Activated CD4-positive, alpha-beta memory T cell treated with anti-CD3 and anti-CD28 coated beads for 36 hours (primary cell): ENCODE measurements at regions not wholly inside any gene's neighbourhood (a gene's known extent, or its start where the extent isn't known, plus 50 kb on each side); places are given as distances from the start of the nearest gene placed in this dataset.

ENCODE experiments used
- CTCF ChIA-PET: fragments of 350-600 bp; sonication (Branson Sonifier 250); formaldehyde crosslinking; loops from one replicate; lab custom pipeline; 2021; ENCODE audit warnings: antibody characterized with exemption, inconsistent platforms; lab: Charles Lee
- POLR2A ChIA-PET: fragments of 350-600 bp; sonication (Branson Sonifier 250); formaldehyde crosslinking; loops from one replicate; lab custom pipeline; 2021; ENCODE audit warnings: antibody characterized with exemption; lab: Charles Lee
- DNase-seq: peaks from one replicate; pipeline ENCODE4 v3.0.0-alpha.2; 2020
- H3K27ac Mint-ChIP-seq: one replicate; pipeline ENCODE4 v1.8.0; 2021; ENCODE audit warnings: mixed read lengths
- H3K27me3 Mint-ChIP-seq: one replicate; pipeline ENCODE4 v1.8.0; 2021; ENCODE audit warnings: mixed read lengths
- H3K36me3 Mint-ChIP-seq: one replicate; pipeline ENCODE4 v1.8.0; 2021; ENCODE audit warnings: mixed read lengths
- H3K4me1 Mint-ChIP-seq: one replicate; pipeline ENCODE4 v1.8.0; 2021; ENCODE audit warnings: low read depth, mixed read lengths
- H3K4me3 Mint-ChIP-seq: one replicate; pipeline ENCODE4 v1.8.0; 2021; ENCODE audit warnings: mild to moderate bottlenecking, mixed read lengths
- H3K9me3 Mint-ChIP-seq: one replicate; pipeline ENCODE4 v1.8.0; 2021; ENCODE audit warnings: mixed read lengths
- intact Hi-C: fragments of 100-400 bp; cut with micrococcal nuclease; formaldehyde crosslinking; loops from one replicate; pipeline ENCODE4 v1.15.1; 2023

- Mint-ChIP-seq H3K4me3 (no peak overlapping the region), H3K4me1 (peaks cover 4% of the 10 kb centered on the region), H3K27me3 (peaks cover 10% of the 10 kb centered on the region), H3K27ac (no peak overlapping the region), H3K36me3 (no peaks in the 10 kb centered on the region), H3K9me3 (no peaks in the 10 kb centered on the region)
- intact Hi-C loops = no loop called here
- ChIA-PET CTCF (no interaction called here), POLR2A (no interaction called here)
- no peak for DNase-seq
Measured at GRCh38 chr7:25351761-25352160, 123.5 kb upstream of the NPVF start.

GRCh38 chr7:25353196-25353595 is 124.9 kb upstream of the NPVF start:
- ChIA-PET POLR2A (no interaction called here), CTCF (no interaction called here)
- no peak overlapping the region for H3K4me3 Mint-ChIP-seq
- intact Hi-C loops = no loop called here
- H3K36me3 Mint-ChIP-seq = no peaks in the 10 kb centered on the region
- H3K27me3 Mint-ChIP-seq = peaks cover 6% of the 10 kb centered on the region
- no peak overlapping the region for H3K27ac Mint-ChIP-seq
- no peak for DNase-seq
- no peaks in the 10 kb centered on the region for H3K9me3 Mint-ChIP-seq
- peaks cover 4% of the 10 kb centered on the region for H3K4me1 Mint-ChIP-seq

- Mint-ChIP-seq H3K27me3 (peaks cover 6% of the 10 kb centered on the region), H3K27ac (no peak overlapping the region), H3K36me3 (no peaks in the 10 kb centered on the region), H3K4me3 (no peak overlapping the region), H3K4me1 (peaks cover 4% of the 10 kb centered on the region), H3K9me3 (no peaks in the 10 kb centered on the region)
- POLR2A ChIA-PET = no interaction called here
- intact Hi-C loops = no loop called here
- DNase-seq = no peak
- CTCF ChIA-PET = no interaction called here
Measured at GRCh38 chr7:25353732-25354131, 125.4 kb upstream of the NPVF start.

GRCh38 chr7:25356534-25357151 is 128.4 kb upstream of the NPVF start:
- CTCF ChIA-PET = no interaction called here
- Mint-ChIP-seq H3K27me3 (peaks cover 7% of the 10 kb centered on the region), H3K9me3 (no peaks in the 10 kb centered on the region), H3K4me3 (no peak overlapping the region), H3K4me1 (peaks cover 4% of the 10 kb centered on the region), H3K36me3 (no peaks in the 10 kb centered on the region), H3K27ac (no peak overlapping the region)
- no peak for DNase-seq
- intact Hi-C loops = no loop called here
- POLR2A ChIA-PET = no interaction called here

GRCh38 chr7:25358926-25359325 is 130.6 kb upstream of the NPVF start:
- ChIA-PET POLR2A (no interaction called here), CTCF (no interaction called here)
- Mint-ChIP-seq H3K27ac (no peak overlapping the region), H3K36me3 (no peaks in the 10 kb centered on the region), H3K4me1 (peaks cover 4% of the 10 kb centered on the region), H3K4me3 (no peak overlapping the region), H3K27me3 (peaks cover 9% of the 10 kb centered on the region), H3K9me3 (no peaks in the 10 kb centered on the region)
- intact Hi-C loops = no loop called here
- DNase-seq = no peak

GRCh38 chr7:25359471-25360059 is 131.3 kb upstream of the NPVF start:
- DNase-seq = no peak
- Mint-ChIP-seq H3K4me3 (no peak overlapping the region), H3K27ac (no peak overlapping the region), H3K9me3 (no peaks in the 10 kb centered on the region), H3K36me3 (no peaks in the 10 kb centered on the region), H3K27me3 (peaks cover 9% of the 10 kb centered on the region), H3K4me1 (peaks cover under 1% of the 10 kb centered on the region)
- CTCF ChIA-PET = no interaction called here
- intact Hi-C loops = no loop called here
- POLR2A ChIA-PET = no interaction called here

GRCh38 chr7:25360451-25360850 is 132.2 kb upstream of the NPVF start:
- intact Hi-C loops = no loop called here
- Mint-ChIP-seq H3K36me3 (no peaks in the 10 kb centered on the region), H3K9me3 (no peaks in the 10 kb centered on the region), H3K4me1 (no peaks in the 10 kb centered on the region), H3K27ac (no peak overlapping the region), H3K27me3 (peaks cover 9% of the 10 kb centered on the region), H3K4me3 (no peak overlapping the region)
- CTCF ChIA-PET = no interaction called here
- DNase-seq = no peak
- POLR2A ChIA-PET = no interaction called here

GRCh38 chr7:25361387-25361786 is 133.1 kb upstream of the NPVF start:
- Mint-ChIP-seq H3K4me1 (no peaks in the 10 kb centered on the region), H3K27me3 (peaks cover 13% of the 10 kb centered on the region), H3K4me3 (no peak overlapping the region), H3K27ac (no peak overlapping the region), H3K36me3 (no peaks in the 10 kb centered on the region), H3K9me3 (no peaks in the 10 kb centered on the region)
- intact Hi-C loops = no loop called here
- CTCF ChIA-PET = no interaction called here
- POLR2A ChIA-PET = no interaction called here
- no peak for DNase-seq

- DNase-seq = no peak
- Mint-ChIP-seq H3K36me3 (no peaks in the 10 kb centered on the region), H3K4me1 (no peaks in the 10 kb centered on the region), H3K27ac (no peak overlapping the region), H3K27me3 (peaks cover 13% of the 10 kb centered on the region), H3K9me3 (no peaks in the 10 kb centered on the region), H3K4me3 (no peak overlapping the region)
- ChIA-PET CTCF (no interaction called here), POLR2A (no interaction called here)
- intact Hi-C loops = no loop called here
Measured at GRCh38 chr7:25361863-25362262, 133.6 kb upstream of the NPVF start.

- no peak overlapping the region for H3K4me3 Mint-ChIP-seq
- intact Hi-C loops = no loop called here
- H3K27me3 Mint-ChIP-seq = peaks cover 21% of the 10 kb centered on the region
- DNase-seq = no peak
- H3K36me3 Mint-ChIP-seq = no peaks in the 10 kb centered on the region
- H3K9me3 Mint-ChIP-seq = peaks cover 13% of the 10 kb centered on the region
- no peak overlapping the region for H3K27ac Mint-ChIP-seq
- ChIA-PET POLR2A (no interaction called here), CTCF (no interaction called here)
- H3K4me1 Mint-ChIP-seq = no peaks in the 10 kb centered on the region
Measured at GRCh38 chr7:25368599-25369201, 140.4 kb upstream of the NPVF start.

GRCh38 chr7:25369786-25370185 is 141.5 kb upstream of the NPVF start:
- no peak for DNase-seq
- intact Hi-C loops = no loop called here
- peaks cover 13% of the 10 kb centered on the region for H3K9me3 Mint-ChIP-seq
- no peak overlapping the region for H3K27ac Mint-ChIP-seq
- no peaks in the 10 kb centered on the region for H3K4me1 Mint-ChIP-seq
- no peak overlapping the region for H3K4me3 Mint-ChIP-seq
- ChIA-PET CTCF (no interaction called here), POLR2A (no interaction called here)
- H3K36me3 Mint-ChIP-seq = no peaks in the 10 kb centered on the region
- peaks cover 21% of the 10 kb centered on the region for H3K27me3 Mint-ChIP-seq

- Mint-ChIP-seq H3K4me1 (no peaks in the 10 kb centered on the region), H3K4me3 (no peak overlapping the region), H3K27me3 (peaks cover 17% of the 10 kb centered on the region), H3K9me3 (peaks cover 13% of the 10 kb centered on the region), H3K27ac (no peak overlapping the region), H3K36me3 (no peaks in the 10 kb centered on the region)
- CTCF ChIA-PET = no interaction called here
- POLR2A ChIA-PET = no interaction called here
- no peak for DNase-seq
- intact Hi-C loops = no loop called here
Measured at GRCh38 chr7:25371972-25372371, 143.7 kb upstream of the NPVF start.
